DOHH2 (cell line): ENCODE measurements at regions not wholly inside any gene's neighbourhood (a gene's known extent, or its start where the extent isn't known, plus 50 kb on each side); places are given as distances from the start of the nearest gene placed in this dataset.

Experiments used
- CTCF ChIP-seq: fragments of 200-600 bp; sonication (generic); IDR thresholded peaks from one replicate; pipeline ENCODE4 v1.5.1; 2014; ENCODE audit warnings: antibody characterized with exemption, mild to moderate bottlenecking, low read depth, low read length; ENCODE audit not compliant: poor library complexity, severe bottlenecking
- EZH2phosphoT487 ChIP-seq: fragments of 200-600 bp; sonication (generic); IDR thresholded peaks from 2 replicates; pipeline ENCODE4 v1.6.1; 2017; ENCODE audit warnings: borderline replicate concordance, mild to moderate bottlenecking, antibody characterized with exemption, low read length, moderate library complexity, mixed read lengths

DNA sequence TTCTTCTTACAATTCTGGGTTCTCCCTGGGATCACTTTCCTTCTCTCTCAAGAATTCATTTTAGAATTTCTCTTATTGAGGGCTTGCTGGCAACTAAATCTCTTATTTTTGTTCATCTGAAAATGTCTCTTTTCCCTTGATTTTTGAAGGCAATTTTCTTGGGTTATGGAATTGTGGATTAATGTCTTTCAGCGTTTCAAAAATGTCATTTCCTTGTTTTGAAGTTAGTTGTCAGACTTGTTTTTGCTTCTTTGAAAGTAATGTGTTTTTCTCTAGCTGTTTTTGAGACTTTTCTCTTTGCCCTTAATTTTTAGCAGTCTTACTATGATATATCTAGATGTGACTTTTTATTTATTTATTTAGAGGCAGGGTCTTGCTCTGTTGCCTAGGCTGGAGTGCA lies 205.7 kb downstream of the CHIC2 start:
- TF ChIP-seq CTCF (no peak), EZH2phosphoT487 (no peak)
